ENCODE measurements at regions not wholly inside any gene's neighbourhood (a gene's known extent, or its start where the extent isn't known, plus 50 kb on each side); places are given as distances from the start of the nearest gene placed in this dataset.
"Not testable (repeated sequence)": the region's sequence is repeated elsewhere in the genome, so short reads cannot be mapped to it uniquely, and the experiment has no call there.

GRCh38 chr12:58378028-58378427 is 436.7 kb downstream of the ATP23 start:
- no peak for DNase-seq

GRCh38 chr12:58381546-58381945 is 440.2 kb downstream of the ATP23 start:
- DNase-seq, result no peak

- DNase-seq, result no peak
These were observed 442.8 kb downstream of the ATP23 start for GRCh38 chr12:58384196-58384595.

DNA sequence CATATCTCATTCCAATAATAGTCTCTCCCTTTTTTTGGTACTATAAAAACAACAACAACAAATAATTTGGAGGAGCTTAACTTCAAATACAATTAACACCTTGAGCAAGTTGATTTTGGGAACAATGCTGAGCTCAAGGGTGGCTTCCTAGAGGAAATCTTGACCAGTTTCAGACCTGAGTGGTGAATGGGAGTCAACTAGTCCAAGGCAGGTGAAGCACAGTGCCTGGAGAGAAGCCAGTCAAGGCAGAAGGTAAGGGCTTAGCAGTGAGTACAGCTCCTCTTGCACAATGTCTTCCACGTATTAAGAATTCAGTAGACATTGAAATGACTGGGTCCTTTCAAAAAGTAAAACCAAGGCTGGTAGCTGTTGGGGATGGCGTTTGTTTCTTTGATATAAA is 444.8 kb downstream of the ATP23 start:
- no peak for DNase-seq

GRCh38 chr12:58387199-58387598 is 445.8 kb downstream of the ATP23 start:
- DNase-seq, result no peak

DNA sequence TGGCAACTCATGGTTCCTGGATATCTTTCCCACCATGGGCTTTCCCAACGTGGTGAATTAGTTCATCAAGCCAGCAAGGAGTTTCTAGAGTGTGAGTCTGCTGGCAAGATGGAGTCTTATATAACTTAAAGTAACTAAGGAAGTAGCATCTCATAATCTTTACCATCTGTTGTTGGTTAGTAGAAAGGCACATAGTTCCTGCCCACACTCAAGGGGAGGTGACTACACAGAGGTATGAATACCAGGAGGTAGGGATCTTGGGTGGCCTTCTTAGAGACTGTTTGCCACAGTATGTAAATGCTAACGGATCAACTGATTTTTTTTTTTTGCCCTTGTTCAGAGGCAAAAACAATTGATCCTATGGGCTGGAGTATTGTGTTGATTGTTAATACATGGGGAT is 446.9 kb downstream of the ATP23 start:
- DNase-seq, result no peak

DNA sequence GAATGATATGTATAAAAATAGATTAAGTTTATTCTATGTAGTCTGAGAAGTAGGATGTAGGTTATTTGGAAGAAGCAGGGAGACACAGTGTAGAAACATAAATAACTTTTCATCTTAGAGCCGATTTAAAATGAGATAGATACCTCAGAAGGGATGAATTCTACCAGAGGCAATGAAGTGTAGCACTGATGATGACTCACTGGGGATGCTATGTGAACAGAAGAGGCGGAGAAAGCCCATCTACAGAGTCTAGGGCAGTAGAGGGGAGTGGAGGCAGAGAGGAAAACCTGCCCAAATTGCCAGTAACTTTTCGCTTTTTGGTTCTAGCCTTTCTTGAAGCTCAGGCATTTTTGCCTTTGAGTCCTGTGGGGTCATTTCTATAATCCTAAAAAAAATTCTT is 451.8 kb downstream of the ATP23 start:
- no peak for DNase-seq

DNA sequence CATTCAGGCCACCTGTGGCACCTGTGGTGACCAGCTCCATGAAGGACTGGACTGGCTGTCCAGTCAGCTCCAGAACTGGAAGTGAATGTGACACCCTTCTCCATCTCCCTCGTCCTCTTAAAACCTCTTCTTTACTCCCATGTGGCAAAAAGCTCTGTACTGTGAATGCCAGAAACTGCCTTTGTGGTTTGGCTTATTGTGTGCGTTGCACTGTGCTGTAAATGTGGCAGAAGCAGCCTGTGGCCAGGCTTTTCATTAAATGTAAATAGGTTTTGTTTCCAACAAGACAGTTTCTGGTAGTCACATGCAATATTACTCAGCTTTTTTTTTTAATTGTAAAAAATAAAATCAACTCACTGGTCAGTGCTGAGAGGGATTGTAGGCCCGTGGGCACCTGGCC is 453.7 kb downstream of the ATP23 start:
- DNase-seq, result no peak

- DNase-seq, result no peak
These were observed 454.1 kb downstream of the ATP23 start for GRCh38 chr12:58395470-58395869.

DNA sequence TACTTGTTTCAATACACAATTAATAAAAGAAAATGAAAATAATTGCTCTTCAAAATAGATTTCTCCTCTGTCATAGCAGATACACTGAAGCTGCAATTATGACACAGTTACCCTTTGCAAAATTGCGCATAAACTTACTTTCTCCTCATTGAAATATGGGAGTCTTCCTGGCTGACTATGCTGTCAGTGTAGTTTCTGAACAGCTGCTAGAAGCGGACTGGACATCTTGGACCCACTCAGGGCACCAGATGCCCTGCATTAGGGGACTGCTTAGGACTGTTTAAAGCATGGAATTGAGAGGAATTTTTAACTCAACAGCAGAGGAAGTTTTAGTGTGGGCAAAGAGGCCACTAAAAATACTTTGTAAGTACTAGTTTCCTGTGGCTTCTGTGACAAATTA is 454.9 kb downstream of the ATP23 start:
- no peak for DNase-seq

DNA sequence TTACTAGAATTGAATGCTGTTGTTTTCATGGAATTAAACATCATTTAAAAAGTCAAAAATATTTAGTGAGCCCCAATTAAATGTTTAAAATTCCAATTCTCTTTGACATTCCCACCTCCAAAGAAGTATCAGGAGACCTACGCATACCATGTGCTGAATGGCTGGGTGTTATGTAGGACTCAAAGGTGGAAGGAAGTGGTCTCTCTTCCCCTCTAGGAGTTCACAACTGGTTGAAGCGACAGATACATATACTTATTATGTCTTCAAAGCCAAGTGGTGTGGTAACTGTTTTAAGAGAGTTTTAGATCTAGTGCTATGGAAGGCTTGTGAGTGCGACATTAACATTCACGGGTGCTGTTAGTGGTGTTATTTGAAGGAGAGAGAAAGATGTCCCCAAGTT is 464.0 kb downstream of the ATP23 start:
- DNase-seq, result no peak

DNA sequence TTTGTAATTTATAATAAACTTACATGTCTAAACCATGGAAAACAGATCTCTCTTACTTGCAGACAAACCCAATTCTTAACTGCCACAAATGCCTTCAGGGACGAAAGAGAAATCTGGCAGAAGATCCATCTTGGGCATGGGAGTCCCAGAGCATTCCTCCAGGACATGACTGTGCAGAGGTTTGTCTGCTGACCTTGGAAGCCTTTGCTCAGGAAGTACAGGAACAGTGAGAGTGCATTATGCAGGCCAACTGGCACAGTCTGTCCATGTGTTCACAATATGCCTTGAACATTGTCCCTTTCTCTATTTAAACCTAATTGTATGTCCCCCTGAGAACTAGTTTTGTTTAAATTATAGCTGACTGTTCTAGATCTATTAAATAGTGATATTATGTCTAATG is 467.1 kb downstream of the ATP23 start:
- no peak for DNase-seq

GRCh38 chr12:58412461-58413060 is 471.2 kb downstream of the ATP23 start:
- no peak for DNase-seq

DNA sequence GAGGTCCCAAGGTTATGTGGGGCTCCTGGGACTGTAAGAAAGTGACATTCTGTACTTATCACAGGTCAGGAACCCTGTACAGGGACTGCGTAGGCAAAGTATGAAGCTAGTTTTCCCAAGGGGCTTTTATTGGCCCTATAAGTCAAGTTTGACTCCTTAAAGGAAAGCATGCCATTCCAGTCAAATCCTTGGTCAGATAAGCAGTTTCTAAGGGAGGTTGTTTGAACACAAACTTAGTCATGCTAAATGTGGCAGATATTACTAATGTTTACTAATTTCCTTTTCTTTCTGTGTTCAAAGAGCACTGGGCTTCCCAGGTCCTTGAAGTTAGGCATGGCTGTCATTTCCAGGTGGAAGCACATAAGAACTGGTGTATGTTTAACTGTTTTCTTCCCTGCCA is 472.4 kb downstream of the ATP23 start:
- no peak for DNase-seq

GRCh38 chr12:58414398-58414871 is 473.1 kb downstream of the ATP23 start:
- DNase-seq, result no peak

GRCh38 chr12:58415716-58416115 is 474.3 kb downstream of the ATP23 start:
- no peak for DNase-seq

GRCh38 chr12:58416236-58416635 is 474.9 kb downstream of the ATP23 start:
- DNase-seq, result no peak

- DNase-seq, result no peak
These were observed 477.9 kb downstream of the ATP23 start for GRCh38 chr12:58419196-58419760.

DNA sequence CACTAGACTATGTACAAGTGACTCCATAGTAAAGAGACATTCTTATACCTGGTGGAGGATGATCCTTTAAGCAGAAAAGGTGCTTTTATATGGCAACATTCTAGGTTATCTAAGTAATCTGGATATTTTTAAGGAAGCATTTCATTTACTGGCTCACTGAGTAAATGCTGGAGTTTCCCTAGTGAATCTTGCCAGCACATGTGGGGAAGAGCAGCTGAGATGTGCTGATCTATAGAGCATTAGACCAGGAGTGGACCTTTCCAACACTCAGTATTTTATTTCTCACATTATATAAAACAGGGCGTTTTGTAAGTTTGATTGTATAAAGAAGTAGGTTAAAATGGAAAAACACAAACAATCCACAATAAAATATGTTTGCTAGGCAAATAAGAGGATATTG is 478.5 kb downstream of the ATP23 start:
- DNase-seq, result no peak

- DNase-seq, result no peak
These were observed 479.1 kb downstream of the ATP23 start for GRCh38 chr12:58420503-58420902.

DNA sequence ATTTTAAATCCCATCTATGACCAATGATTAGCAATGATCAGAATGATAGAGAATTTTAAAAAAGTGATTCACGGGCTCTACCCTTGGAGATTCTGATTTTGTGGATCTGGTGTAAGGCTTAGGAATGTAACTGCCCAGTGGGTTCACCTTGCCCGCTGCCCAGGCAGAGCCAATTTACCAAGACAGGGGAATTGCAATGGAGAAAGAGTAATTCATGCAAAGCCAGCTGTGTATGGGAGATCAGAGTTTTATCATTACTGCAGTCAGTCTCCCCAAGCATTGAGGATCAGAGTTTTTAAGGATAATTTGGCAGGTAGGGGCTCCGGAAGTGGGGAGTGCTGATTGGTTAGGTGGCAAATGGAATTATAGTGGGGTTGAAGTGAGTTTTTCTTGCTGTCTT is 480.6 kb downstream of the ATP23 start:
- no peak for DNase-seq

GRCh38 chr12:58424735-58425392 is 483.5 kb downstream of the ATP23 start:
- DNase-seq, result no peak

DNA sequence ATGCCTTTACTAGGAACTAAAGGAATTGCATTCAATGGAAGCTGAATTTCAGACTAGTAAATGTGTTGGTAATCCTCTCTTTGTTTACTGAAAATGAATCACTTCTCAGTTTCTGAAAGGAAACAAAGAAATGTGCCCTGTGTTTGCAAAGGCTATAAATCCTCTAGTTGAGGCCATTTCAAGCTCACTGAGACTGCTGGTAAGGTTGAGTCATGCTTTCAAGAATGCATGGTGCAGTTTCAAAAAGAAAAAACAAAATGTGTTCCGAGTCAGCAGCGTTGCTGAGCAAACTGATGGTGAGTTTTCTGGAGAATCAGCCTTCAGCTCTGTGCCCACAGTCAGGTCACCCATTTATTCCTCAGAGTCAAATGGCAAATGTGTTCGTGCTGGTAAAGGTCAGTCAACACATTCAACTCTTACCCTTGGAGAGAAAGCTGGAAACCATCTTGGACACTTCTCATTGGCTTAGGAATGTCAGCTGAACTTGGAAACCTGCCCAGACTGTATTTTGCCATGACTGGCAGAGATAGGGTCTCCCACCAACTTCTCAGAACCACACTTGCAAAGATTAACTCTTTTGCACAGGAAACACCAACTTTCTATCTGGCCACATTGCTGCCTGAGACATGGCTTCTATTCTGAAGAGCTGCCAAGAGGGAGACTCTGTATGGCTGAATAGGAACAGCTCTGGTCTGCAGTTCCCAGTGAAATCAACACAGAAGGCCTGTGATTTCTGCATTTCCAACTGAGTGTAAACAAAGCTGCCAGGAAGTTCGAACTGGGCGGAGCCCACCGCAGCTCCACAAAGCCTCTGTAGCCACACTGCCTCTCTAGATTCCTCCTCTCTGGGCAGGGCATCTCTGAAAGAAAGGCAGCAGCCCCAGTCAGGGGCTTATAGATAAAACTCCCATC is 484.4 kb downstream of the ATP23 start:
- DNase-seq, result no peak

- not testable (repeated sequence) for DNase-seq
These were observed 485.1 kb downstream of the ATP23 start for GRCh38 chr12:58426437-58426836.
